Astrocyte of the cerebellum (primary cell): ENCODE measurements at regions not wholly inside any gene's neighbourhood (a gene's known extent, or its start where the extent isn't known, plus 50 kb on each side); places are given as distances from the start of the nearest gene placed in this dataset.

Experiments used
- DNase-seq: peaks from one replicate; pipeline ENCODE4 v3.0.0-alpha.2; 2011; ENCODE audit warnings: low read depth
- H3K4me3 ChIP-seq: 2 replicates; pipeline ENCODE4 v1.5.1; 2011; ENCODE audit warnings: mild to moderate bottlenecking, low read depth, low read length, moderate library complexity
- CTCF ChIP-seq: IDR thresholded peaks from 2 replicates; pipeline ENCODE4 v1.5.1; 2012; ENCODE audit warnings: low read length, low read depth, moderate library complexity, mild to moderate bottlenecking; ENCODE audit errors: missing control alignments
- in situ Hi-C: cut with HindIII; loops from 2 replicates; pipeline ENCODE4 v1.10.0; 2017; ENCODE audit warnings: low sequenced_read_pairs

DNA sequence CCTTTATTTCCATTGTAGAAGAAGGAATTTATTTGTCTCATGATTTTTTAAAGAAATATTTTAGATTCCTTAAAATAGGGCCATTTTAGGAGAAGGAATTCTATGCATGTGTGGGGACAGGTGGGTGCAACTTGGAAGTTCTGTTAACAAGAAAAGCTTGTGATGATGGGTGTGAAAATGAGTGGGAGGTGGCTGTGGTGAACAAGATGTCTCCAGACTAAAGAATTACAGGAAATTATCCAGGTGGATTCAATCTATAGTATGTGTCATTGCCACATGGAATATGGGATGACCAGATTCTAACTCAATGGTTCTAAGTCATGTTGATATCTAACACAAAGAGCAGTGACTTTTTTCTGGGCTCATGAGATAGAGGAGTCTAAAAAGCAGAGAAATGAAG, 229.6 kb upstream of the IGFBP3 start:
- TF ChIP-seq CTCF, result no peak
- no peak for DNase-seq
- in situ Hi-C loops, result no loop called here
- H3K4me3 ChIP-seq, result no peak overlapping the region

DNA sequence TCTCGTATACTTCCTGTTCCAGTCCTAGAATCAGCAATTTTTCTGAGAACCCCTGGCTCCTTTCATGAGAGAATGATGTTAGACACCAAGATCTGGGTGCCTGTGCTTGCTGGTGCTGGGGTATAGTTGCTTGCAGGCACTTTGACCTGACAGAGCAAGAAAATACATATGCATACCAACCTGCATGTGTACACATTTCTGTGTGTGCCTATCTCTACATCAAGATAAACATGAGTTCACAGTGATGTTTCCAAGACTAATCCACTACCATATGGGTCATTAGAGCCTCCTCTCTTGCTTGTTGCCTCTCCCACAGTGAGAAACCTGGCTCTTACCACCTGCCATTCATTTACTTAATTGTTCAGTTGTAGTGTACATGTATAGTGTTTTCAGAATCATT, 229.1 kb upstream of the IGFBP3 start:
- in situ Hi-C loops, result no loop called here
- H3K4me3 ChIP-seq, result no peak overlapping the region
- no peak for DNase-seq
- no peak for TF ChIP-seq CTCF

GRCh38 chr7:46147871-46148270, 226.8 kb upstream of the IGFBP3 start:
- no peak for DNase-seq
- H3K4me3 ChIP-seq, result no peak overlapping the region
- in situ Hi-C loops, result no loop called here
- no peak for TF ChIP-seq CTCF

GRCh38 chr7:46146454-46147255, 225.6 kb upstream of the IGFBP3 start:
- peak; percentile 55 for DNase-seq
- no peak for TF ChIP-seq CTCF
- no peak overlapping the region for H3K4me3 ChIP-seq
- in situ Hi-C loops, result no loop called here

DNA sequence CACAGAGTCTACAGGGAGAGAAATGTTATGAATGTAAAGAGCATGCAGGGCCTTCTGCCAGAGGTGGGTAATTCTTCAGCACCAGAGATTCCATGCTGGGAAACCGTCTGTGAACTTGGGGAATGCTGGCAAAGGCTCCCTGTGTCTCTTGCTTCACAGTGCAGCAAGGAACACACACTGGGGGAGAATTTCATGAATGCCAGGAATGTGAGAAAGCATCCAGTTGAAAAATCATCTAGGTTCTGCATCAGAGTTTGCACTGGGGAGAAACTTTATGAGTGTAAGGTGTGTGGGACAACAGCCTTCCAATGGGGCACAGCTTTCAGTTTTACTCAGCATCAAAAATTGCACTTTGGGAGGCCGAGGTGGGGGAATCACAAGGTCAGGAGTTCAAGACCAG, 224.3 kb upstream of the IGFBP3 start:
- peak; percentile 99 for DNase-seq
- no peak for TF ChIP-seq CTCF
- no peak overlapping the region for H3K4me3 ChIP-seq
- in situ Hi-C loops, result no loop called here

GRCh38 chr7:46143949-46144917, 223.2 kb upstream of the IGFBP3 start:
- TF ChIP-seq CTCF, result no peak
- no peak for DNase-seq
- H3K4me3 ChIP-seq, result no peak overlapping the region
- in situ Hi-C loops, result no loop called here
